ENCODE measurements at regions not wholly inside any gene's neighbourhood (a gene's known extent, or its start where the extent isn't known, plus 50 kb on each side); places are given as distances from the start of the nearest gene placed in this dataset.
A peak's percentile ranks its signal among the peaks of the same experiment; 100 is the strongest.

GRCh38 chr3:106251160-106251892 lies 382.5 kb upstream of the CBLB start:
- TF ChIP-seq ZNF274 (IDR thresholded peaks at IDR 0.05; ENCODE audit: low read depth, low read length) = no peak
- H3K4me3 ChIP-seq (ENCODE audit: low read length) = no peak overlapping the region

- no peak for TF ChIP-seq ZNF274 (IDR thresholded peaks at IDR 0.05; ENCODE audit: low read depth, low read length)
- peak overlapping the region; percentile 75 for H3K4me3 ChIP-seq (ENCODE audit: low read length)
Measured at GRCh38 chr3:106255870-106256248, 387.0 kb upstream of the CBLB start.

- TF ChIP-seq ZNF274 (IDR thresholded peaks at IDR 0.05; ENCODE audit: low read depth, low read length) = no peak
- H3K4me3 ChIP-seq (ENCODE audit: low read length) = peak overlapping the region; percentile 75
Measured at GRCh38 chr3:106256249-106256957, 387.6 kb upstream of the CBLB start.

- no peak for TF ChIP-seq ZNF274 (IDR thresholded peaks at IDR 0.05; ENCODE audit: low read depth, low read length)
- H3K4me3 ChIP-seq (ENCODE audit: low read length) = peak overlapping the region; percentile 75; the same call in 1 of the 2 replicates
Measured at GRCh38 chr3:106257172-106257571, 388.4 kb upstream of the CBLB start.

GRCh38 chr3:106261396-106261795 lies 392.6 kb upstream of the CBLB start:
- no peak overlapping the region for H3K4me3 ChIP-seq (ENCODE audit: low read length)
- no peak for TF ChIP-seq ZNF274 (IDR thresholded peaks at IDR 0.05; ENCODE audit: low read depth, low read length)

- no peak for TF ChIP-seq ZNF274 (IDR thresholded peaks at IDR 0.05; ENCODE audit: low read depth, low read length)
- H3K4me3 ChIP-seq (ENCODE audit: low read length) = no peak overlapping the region
Measured at GRCh38 chr3:106261915-106262683, 393.3 kb upstream of the CBLB start.

- TF ChIP-seq ZNF274 (IDR thresholded peaks at IDR 0.05; ENCODE audit: low read depth, low read length) = no peak
- no peak overlapping the region for H3K4me3 ChIP-seq (ENCODE audit: low read length)
Measured at GRCh38 chr3:106263011-106263410, 394.2 kb upstream of the CBLB start.

GRCh38 chr3:106263546-106263945 lies 394.7 kb upstream of the CBLB start:
- no peak for TF ChIP-seq ZNF274 (IDR thresholded peaks at IDR 0.05; ENCODE audit: low read depth, low read length)
- H3K4me3 ChIP-seq (ENCODE audit: low read length) = no peak overlapping the region

- H3K4me3 ChIP-seq (ENCODE audit: low read length) = no peak overlapping the region
- no peak for TF ChIP-seq ZNF274 (IDR thresholded peaks at IDR 0.05; ENCODE audit: low read depth, low read length)
Measured at GRCh38 chr3:106265704-106266103, 396.9 kb upstream of the CBLB start.

- H3K4me3 ChIP-seq (ENCODE audit: low read length) = no peak overlapping the region
- no peak for TF ChIP-seq ZNF274 (IDR thresholded peaks at IDR 0.05; ENCODE audit: low read depth, low read length)
Measured at GRCh38 chr3:106268696-106269095, 399.9 kb upstream of the CBLB start.

- TF ChIP-seq ZNF274 (IDR thresholded peaks at IDR 0.05; ENCODE audit: low read depth, low read length) = no peak
- no peak overlapping the region for H3K4me3 ChIP-seq (ENCODE audit: low read length)
Measured at GRCh38 chr3:106272302-106272701, 403.5 kb upstream of the CBLB start.

- H3K4me3 ChIP-seq (ENCODE audit: low read length) = no peak overlapping the region
- TF ChIP-seq ZNF274 (IDR thresholded peaks at IDR 0.05; ENCODE audit: low read depth, low read length) = no peak
Measured at GRCh38 chr3:106275592-106275991, 406.8 kb upstream of the CBLB start.

GRCh38 chr3:106276151-106276550 lies 407.3 kb upstream of the CBLB start:
- no peak for TF ChIP-seq ZNF274 (IDR thresholded peaks at IDR 0.05; ENCODE audit: low read depth, low read length)
- H3K4me3 ChIP-seq (ENCODE audit: low read length) = no peak overlapping the region

- H3K4me3 ChIP-seq (ENCODE audit: low read length) = no peak overlapping the region
- no peak for TF ChIP-seq ZNF274 (IDR thresholded peaks at IDR 0.05; ENCODE audit: low read depth, low read length)
Measured at GRCh38 chr3:106276755-106277612, 408.2 kb upstream of the CBLB start.

Data from GM08714 (cell line).